ENCODE measurements at regions not wholly inside any gene's neighbourhood (a gene's known extent, or its start where the extent isn't known, plus 50 kb on each side); places are given as distances from the start of the nearest gene placed in this dataset.
"Not testable (repeated sequence)": the region's sequence is repeated elsewhere in the genome, so short reads cannot be mapped to it uniquely, and the experiment has no call there.

DNA sequence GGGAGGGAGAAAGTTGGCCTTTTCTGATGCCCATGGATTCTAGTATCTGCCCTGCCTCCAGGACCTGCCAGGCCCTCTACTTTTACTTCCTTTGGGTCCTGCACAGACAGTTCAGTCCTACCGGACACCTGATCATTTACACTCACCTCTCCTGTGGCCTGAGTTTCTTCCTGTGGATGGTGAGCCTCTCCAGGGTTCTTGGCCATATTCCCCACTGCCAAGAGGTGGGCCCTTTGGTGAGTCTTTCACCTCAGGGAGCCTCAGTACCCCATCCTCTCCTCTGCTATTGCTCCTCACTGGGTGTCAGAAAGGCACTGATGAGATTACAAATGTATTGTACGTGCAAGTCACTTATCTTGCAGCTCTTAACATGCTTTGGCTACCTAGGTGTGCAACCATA lies 81.4 kb upstream of the ETV3 start:
- H3K4me3 ChIP-seq (ENCODE audit: low read length) = no peak overlapping the region
- no peak for DNase-seq (ENCODE audit: low read depth)
- TF ChIP-seq, protein P1, sequence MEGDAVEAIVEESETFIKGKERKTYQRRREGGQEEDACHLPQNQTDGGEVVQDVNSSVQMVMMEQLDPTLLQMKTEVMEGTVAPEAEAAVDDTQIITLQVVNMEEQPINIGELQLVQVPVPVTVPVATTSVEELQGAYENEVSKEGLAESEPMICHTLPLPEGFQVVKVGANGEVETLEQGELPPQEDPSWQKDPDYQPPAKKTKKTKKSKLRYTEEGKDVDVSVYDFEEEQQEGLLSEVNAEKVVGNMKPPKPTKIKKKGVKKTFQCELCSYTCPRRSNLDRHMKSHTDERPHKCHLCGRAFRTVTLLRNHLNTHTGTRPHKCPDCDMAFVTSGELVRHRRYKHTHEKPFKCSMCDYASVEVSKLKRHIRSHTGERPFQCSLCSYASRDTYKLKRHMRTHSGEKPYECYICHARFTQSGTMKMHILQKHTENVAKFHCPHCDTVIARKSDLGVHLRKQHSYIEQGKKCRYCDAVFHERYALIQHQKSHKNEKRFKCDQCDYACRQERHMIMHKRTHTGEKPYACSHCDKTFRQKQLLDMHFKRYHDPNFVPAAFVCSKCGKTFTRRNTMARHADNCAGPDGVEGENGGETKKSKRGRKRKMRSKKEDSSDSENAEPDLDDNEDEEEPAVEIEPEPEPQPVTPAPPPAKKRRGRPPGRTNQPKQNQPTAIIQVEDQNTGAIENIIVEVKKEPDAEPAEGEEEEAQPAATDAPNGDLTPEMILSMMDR (conservative IDR thresholded peaks at IDR 0.05; ENCODE audit: low read length) = no peak

DNA sequence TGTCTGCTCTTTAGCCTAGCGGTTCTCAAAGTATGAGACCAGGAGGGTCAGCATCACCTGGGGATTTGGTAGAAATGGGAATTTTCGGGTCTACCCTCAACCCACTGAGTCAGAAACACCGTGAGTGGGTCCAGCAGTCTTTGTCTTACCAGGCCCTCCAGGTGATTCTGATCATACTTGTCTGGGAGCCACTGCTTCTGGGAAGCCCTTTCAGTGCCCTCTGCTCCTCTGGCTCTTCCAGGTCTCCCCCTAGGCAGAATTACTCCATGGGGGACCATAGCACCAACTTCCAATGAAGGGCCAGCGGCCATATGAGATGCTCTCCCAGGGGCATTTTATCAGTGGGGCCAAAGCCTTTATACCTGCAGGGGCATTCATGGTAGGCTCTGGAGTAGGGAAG lies 81.0 kb upstream of the ETV3 start:
- TF ChIP-seq, protein P1 (conservative IDR thresholded peaks at IDR 0.05; ENCODE audit: low read length) = no peak
- DNase-seq (ENCODE audit: low read depth) = no peak
- H3K4me3 ChIP-seq (ENCODE audit: low read length) = no peak overlapping the region

DNA sequence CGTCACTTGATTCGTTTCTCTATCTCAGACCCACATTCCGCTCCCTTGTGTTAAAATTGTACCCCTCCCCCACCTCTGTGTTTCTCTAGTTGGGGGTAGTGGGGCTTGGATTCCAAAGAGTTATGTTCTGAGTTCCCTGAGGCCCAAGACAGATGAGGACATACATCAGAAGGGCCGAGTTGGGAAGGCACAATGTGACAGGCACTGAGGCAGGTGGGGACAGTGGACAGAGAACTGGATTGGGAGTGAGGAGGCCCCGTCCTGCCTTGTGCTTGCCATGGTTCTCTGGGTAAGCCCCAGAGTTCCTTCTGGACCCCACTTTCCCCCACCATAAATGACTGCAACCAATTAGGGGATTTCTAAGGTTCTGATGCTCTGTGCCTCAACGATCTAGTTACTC lies 80.5 kb upstream of the ETV3 start:
- TF ChIP-seq, protein P1 (conservative IDR thresholded peaks at IDR 0.05; ENCODE audit: low read length) = no peak
- DNase-seq (ENCODE audit: low read depth) = no peak
- no peak overlapping the region for H3K4me3 ChIP-seq (ENCODE audit: low read length)

DNA sequence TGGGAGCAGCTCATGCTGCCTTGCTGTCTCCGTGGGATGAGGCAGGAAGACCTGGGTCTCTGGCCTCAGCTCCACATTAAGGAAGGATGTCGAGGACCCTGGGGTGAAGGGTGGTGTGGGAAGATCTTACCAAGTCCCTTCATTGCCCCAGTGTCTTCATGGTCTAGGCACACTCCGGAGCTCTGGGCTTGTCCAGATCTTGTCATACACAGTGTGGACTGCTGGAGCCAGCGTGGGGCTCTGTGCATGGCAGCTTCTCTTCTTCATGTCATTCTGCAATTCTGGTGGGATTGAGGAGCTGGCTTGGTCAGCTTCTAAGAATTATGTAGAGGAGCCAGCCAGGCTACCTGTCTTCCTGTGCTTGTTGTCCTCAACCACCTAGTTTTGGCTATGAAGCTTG lies 79.3 kb upstream of the ETV3 start:
- TF ChIP-seq, protein P1 (conservative IDR thresholded peaks at IDR 0.05; ENCODE audit: low read length) = no peak
- no peak overlapping the region for H3K4me3 ChIP-seq (ENCODE audit: low read length)
- DNase-seq (ENCODE audit: low read depth) = no peak

DNA sequence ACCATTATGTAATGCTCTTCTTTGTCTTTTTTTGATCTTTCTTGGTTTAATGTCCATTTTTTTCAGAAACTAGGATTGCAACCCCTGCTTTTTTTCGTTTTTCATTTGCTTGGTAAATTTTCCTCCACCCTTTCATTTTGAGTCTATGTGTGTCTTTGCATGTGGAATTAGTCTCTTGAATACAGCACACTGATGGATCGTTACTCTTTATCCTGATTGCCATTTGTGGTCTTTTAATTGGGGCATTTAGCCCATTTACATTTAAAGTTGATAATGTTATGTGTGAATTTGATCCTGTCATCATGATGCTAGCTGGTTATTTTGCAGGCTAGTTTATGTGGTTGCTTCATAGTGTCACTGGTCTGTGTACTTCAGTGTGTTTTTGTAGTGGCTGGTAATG lies 75.6 kb upstream of the ETV3 start:
- TF ChIP-seq, protein P1 (conservative IDR thresholded peaks at IDR 0.05; ENCODE audit: low read length) = no peak

DNA sequence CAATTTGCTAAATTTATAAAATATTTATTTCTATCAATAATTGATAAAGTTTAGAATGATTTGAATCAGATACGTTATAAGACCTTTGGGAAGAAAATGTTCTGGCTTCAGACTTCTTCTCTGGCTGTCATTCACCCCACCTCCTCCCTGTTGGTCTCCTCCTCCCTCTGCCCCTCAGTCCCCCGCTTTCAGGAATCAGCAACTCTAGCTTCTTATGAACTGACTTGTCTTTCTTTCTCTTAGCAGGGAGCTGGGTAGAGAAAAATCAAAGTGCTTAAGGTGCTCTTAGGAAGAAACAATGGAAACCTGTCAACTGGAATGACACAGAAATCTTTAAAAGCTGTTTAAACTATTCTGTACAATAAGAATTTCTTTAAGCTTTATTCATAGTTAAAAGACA lies 71.3 kb upstream of the ETV3 start:
- no peak overlapping the region for H3K4me3 ChIP-seq (ENCODE audit: low read length)
- no peak for DNase-seq (ENCODE audit: low read depth)
- TF ChIP-seq, protein P1 (conservative IDR thresholded peaks at IDR 0.05; ENCODE audit: low read length) = no peak

More for the DNA sequence above, 75.6 kb upstream of the ETV3 start:
- no peak for DNase-seq (ENCODE audit: low read depth)
- no peak overlapping the region for H3K4me3 ChIP-seq (ENCODE audit: low read length)

DNA sequence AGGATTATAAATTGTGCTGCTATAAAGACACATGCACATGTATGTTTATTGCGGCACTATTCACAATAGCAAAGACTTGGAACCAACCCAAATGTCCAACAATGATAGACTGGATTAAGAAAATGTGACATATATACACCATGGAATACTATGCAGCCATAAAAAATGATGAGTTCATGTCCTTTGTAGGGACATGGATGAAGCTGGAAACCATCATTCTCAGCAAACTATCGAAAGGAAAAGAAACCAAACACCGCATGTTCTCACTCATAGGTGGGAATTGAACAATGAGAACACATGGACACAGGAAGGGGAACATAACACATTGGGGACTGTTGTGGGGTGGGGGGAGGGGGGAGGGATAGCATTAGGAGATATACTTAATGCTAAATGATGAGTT lies 67.8 kb upstream of the ETV3 start:
- DNase-seq (ENCODE audit: low read depth); H3K4me3 ChIP-seq (ENCODE audit: low read length): not testable (repeated sequence)

DNA sequence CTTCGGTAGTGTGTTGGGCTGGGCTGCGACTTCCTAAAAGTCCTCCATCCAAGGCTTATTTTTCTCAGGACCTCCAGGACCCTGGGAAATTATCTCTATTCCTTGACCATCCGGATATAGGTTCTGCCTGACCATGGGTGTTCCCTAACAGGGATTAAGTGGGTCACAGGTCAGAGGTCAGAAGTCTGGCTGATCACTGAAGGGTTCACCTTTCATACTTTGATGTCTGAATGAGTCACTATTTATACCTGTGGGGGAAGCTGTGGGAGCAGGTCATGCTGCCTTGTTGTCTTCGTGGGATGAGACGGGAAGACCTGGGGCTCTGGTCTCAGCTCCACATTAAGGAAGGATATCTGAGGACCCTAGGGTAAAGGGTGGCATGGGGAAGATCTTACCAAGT lies 65.0 kb upstream of the ETV3 start:
- TF ChIP-seq, protein P1 (conservative IDR thresholded peaks at IDR 0.05; ENCODE audit: low read length) = no peak
- H3K4me3 ChIP-seq (ENCODE audit: low read length) = no peak overlapping the region
- no peak for DNase-seq (ENCODE audit: low read depth)

Measured in AG10803 (cell line).